ENCODE measurements at regions not wholly inside any gene's neighbourhood (a gene's known extent, or its start where the extent isn't known, plus 50 kb on each side); places are given as distances from the start of the nearest gene placed in this dataset.

DNA sequence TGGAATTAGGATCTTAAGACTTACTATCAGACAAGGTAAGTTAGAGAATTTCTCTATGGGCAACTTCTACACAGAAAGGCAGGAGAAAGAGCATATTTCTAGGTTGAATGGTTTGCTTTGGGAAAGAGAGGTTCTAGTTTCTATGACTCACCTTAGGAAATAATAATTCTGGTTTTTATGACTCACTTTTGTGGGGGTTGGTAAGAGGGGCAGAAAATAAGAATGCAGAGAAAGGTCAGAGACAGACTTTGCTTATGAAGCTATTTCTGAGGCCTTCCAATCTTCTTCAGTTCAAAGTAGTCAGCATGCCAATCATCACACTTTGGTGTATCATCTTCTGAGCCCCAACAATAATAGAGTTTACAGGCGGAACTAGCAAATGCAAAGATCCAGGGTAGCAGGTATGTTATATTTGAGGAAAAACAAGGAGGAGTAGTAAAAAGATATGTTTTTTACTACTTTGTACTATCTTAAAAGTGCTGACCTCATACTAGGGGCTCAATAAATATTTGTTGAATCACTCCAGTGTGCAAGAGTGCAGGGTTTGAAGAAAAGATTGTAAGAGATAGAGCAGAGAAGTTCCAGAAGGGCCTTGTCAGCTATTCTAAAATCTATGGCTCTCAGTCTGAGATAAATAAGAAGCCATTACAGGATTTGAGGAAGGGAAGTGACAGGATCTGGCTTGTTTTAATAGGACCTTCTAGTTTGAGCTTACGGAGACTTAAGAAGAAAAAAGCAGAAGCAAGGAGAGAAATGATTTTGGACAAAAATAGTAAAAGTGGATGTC is 56.7 kb upstream of the LRFN5 start:
- TF ChIP-seq CTCF (IDR thresholded peaks at IDR 0.05) (no peak), POLR2A (IDR thresholded peaks at IDR 0.05) (no peak)

Data from stomach (tissue), 4 donors.